PC-3 (cell line): ENCODE measurements at regions not wholly inside any gene's neighbourhood (a gene's known extent, or its start where the extent isn't known, plus 50 kb on each side); places are given as distances from the start of the nearest gene placed in this dataset.

Source experiments
- EZH2 ChIP-seq: fragments of 300-600 bp; sonication (generic); IDR thresholded peaks from one replicate; pipeline ENCODE4 v1.6.1; 2017; ENCODE audit warnings: antibody characterized with exemption, mild to moderate bottlenecking, low read length; ENCODE audit not compliant: unreplicated experiment
- EZH2phosphoT487 ChIP-seq: fragments of 300-600 bp; sonication (generic); IDR thresholded peaks from 2 replicates; pipeline ENCODE4 v1.6.1; 2018; ENCODE audit warnings: mild to moderate bottlenecking, antibody characterized with exemption, low read length, borderline replicate concordance
- TF ChIP-seq, protein P1 (sequence below): fragments of 300-600 bp; sonication (generic); conservative IDR thresholded peaks from 2 replicates; pipeline ENCODE4 v1.5.1; 2017; ENCODE audit warnings: antibody characterized with exemption, low read depth, mild to moderate bottlenecking, low read length

- TF ChIP-seq, protein P1, sequence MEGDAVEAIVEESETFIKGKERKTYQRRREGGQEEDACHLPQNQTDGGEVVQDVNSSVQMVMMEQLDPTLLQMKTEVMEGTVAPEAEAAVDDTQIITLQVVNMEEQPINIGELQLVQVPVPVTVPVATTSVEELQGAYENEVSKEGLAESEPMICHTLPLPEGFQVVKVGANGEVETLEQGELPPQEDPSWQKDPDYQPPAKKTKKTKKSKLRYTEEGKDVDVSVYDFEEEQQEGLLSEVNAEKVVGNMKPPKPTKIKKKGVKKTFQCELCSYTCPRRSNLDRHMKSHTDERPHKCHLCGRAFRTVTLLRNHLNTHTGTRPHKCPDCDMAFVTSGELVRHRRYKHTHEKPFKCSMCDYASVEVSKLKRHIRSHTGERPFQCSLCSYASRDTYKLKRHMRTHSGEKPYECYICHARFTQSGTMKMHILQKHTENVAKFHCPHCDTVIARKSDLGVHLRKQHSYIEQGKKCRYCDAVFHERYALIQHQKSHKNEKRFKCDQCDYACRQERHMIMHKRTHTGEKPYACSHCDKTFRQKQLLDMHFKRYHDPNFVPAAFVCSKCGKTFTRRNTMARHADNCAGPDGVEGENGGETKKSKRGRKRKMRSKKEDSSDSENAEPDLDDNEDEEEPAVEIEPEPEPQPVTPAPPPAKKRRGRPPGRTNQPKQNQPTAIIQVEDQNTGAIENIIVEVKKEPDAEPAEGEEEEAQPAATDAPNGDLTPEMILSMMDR: no peak
- TF ChIP-seq EZH2 (no peak), EZH2phosphoT487 (no peak)
Observed at GRCh38 chr10:29102233-29102632, 186.6 kb upstream of the LYZL1 start.
